ENCODE measurements at regions not wholly inside any gene's neighbourhood (a gene's known extent, or its start where the extent isn't known, plus 50 kb on each side); places are given as distances from the start of the nearest gene placed in this dataset.

DNA sequence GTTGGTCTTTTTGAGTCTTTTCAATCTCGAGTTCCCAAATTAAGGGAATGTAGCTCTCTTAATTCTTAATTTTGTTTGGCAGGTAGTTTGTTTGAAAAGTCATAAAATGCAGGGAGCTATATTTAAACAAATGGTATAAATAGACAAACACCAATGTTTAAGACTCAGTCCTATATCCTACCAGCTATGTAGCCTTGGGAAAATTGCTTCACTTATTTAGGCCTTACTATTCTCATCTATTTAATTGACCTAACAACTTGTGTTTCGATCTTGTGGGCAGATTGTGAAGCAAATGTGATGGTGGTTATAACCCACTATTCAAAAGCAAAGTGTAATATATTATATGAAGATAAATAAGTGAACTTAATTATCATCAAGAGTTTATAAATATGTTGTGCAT lies 167.3 kb upstream of the KCTD3 start:
- Histone ChIP-seq H3K4me3 (no peak overlapping the region), H3K9me3 (no peaks in the 10 kb centered on the region), H3K36me3 (no peaks in the 10 kb centered on the region), H3K27me3 (no peaks in the 10 kb centered on the region), H3K4me1 (no peaks in the 10 kb centered on the region), H3K27ac (no peak overlapping the region)
- no peak for DNase-seq (ENCODE audit: low spot score in 2 of 2)
- no peak for TF ChIP-seq EP300 (IDR thresholded peaks at IDR 0.05)
- no peak for TF ChIP-seq CTCF (IDR thresholded peaks at IDR 0.05)
- TF ChIP-seq POLR2A (IDR thresholded peaks at IDR 0.05), result no peak
- 75 to 81% methylated on average over 2 of the region's 2 CpGs for WGBS, 2 donors

DNA sequence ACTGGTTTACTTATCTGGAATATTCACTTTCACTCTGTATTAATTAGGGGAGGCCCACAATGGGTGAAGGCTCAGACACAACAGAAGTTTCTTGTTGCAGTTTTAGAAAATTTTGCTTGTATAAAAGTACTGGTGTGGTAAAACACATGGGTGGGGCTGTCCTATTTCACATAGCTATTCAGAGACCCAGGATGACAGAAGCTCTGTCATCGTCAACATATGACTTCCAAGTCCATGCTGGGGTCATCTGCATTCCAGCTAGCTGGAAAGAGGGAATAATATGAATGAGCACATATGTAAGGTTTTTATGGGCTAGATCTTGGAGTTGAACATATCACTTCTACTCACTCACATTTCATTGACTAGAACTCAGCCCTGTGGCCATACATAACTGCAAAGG lies 166.4 kb upstream of the KCTD3 start:
- DNase-seq (ENCODE audit: low spot score in 2 of 2), result no peak
- H3K4me3 ChIP-seq, result no peak overlapping the region
- H3K27me3 ChIP-seq, result no peaks in the 10 kb centered on the region
- no peak overlapping the region for H3K27ac ChIP-seq
- WGBS, 2 donors, result 53 to 68% methylated on average over 1 of the region's 1 CpG
- no peaks in the 10 kb centered on the region for H3K4me1 ChIP-seq
- no peaks in the 10 kb centered on the region for H3K36me3 ChIP-seq
- TF ChIP-seq EP300 (IDR thresholded peaks at IDR 0.05) (no peak), POLR2A (IDR thresholded peaks at IDR 0.05) (no peak), CTCF (IDR thresholded peaks at IDR 0.05) (no peak)
- no peaks in the 10 kb centered on the region for H3K9me3 ChIP-seq

GRCh38 chr1:215402147-215402546 lies 165.0 kb upstream of the KCTD3 start:
- no peaks in the 10 kb centered on the region for H3K27me3 ChIP-seq
- H3K4me1 ChIP-seq, result peaks cover 0 to 6% (median 0%) of the 10 kb centered on the region in 4 donors
- no peak overlapping the region for H3K27ac ChIP-seq
- H3K9me3 ChIP-seq, result no peaks in the 10 kb centered on the region
- no peak for DNase-seq (ENCODE audit: low spot score in 2 of 2)
- no peaks in the 10 kb centered on the region for H3K36me3 ChIP-seq
- TF ChIP-seq POLR2A (IDR thresholded peaks at IDR 0.05), result no peak
- no peak for TF ChIP-seq CTCF (IDR thresholded peaks at IDR 0.05)
- no peak for TF ChIP-seq EP300 (IDR thresholded peaks at IDR 0.05)
- WGBS, 2 donors, result 84 to 89% methylated on average over 5 of the region's 5 CpGs
- H3K4me3 ChIP-seq, result no peak overlapping the region

DNA sequence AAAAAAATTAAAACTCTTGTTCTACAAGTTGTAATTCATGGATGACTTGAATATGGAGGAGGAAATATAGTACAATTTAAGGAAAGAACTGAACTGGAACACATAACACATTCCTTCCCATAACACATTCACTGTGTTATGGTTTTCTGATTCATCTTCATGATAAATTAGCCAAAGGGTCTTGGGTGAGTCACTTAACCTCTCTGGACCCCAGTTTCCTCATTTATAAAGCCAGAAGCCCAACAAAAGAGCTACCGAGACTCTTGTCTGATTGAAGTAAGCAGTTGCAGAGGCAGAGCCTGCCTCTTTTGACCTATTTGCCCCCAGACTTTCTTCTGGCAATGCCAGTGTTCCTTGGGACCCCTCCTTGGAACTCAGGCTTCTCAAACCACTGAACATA lies 161.9 kb upstream of the KCTD3 start:
- 38 to 52% methylated on average over 1 of the region's 1 CpG for WGBS, 2 donors
- Histone ChIP-seq H3K9me3 (no peaks in the 10 kb centered on the region), H3K27me3 (no peaks in the 10 kb centered on the region), H3K4me3 (no peak overlapping the region), H3K4me1 (peaks cover 0 to 9% (median 0%) of the 10 kb centered on the region in 4 donors), H3K27ac (no peak overlapping the region), H3K36me3 (no peaks in the 10 kb centered on the region)
- DNase-seq (ENCODE audit: low spot score in 2 of 2), result no peak
- TF ChIP-seq POLR2A (IDR thresholded peaks at IDR 0.05) (no peak), CTCF (IDR thresholded peaks at IDR 0.05) (no peak), EP300 (IDR thresholded peaks at IDR 0.05) (no peak)

GRCh38 chr1:215406927-215407326 lies 160.2 kb upstream of the KCTD3 start:
- no peak for DNase-seq (ENCODE audit: low spot score in 2 of 2)
- Histone ChIP-seq H3K27me3 (no peaks in the 10 kb centered on the region), H3K9me3 (no peaks in the 10 kb centered on the region), H3K4me3 (no peak overlapping the region), H3K36me3 (no peaks in the 10 kb centered on the region), H3K4me1 (peaks cover 0 to 9% (median 0%) of the 10 kb centered on the region in 4 donors), H3K27ac (peak overlapping the region in 2 of 4 donors; percentile 58 to 72)
- 61 to 71% methylated on average over 4 of the region's 4 CpGs for WGBS, 2 donors
- TF ChIP-seq EP300 (IDR thresholded peaks at IDR 0.05), result no peak
- TF ChIP-seq CTCF (IDR thresholded peaks at IDR 0.05), result peak in 1 of 5 experiments; percentile 10

Measured in tibial nerve (tissue), 4 donors.